Trophoblast cell (in vitro differentiated cells and primary cell): ENCODE measurements at regions not wholly inside any gene's neighbourhood (a gene's known extent, or its start where the extent isn't known, plus 50 kb on each side); places are given as distances from the start of the nearest gene placed in this dataset.
"Not testable (repeated sequence)": the region's sequence is repeated elsewhere in the genome, so short reads cannot be mapped to it uniquely, and the experiment has no call there.

Experiments
- DNase-seq, 2 donors: peaks; one replicate each; pipeline ENCODE4 v3.0.0-alpha.2; 2016
- H2AFZ ChIP-seq: 2 replicates; pipeline ENCODE4 v1.6.1; 2013; ENCODE audit warnings: low read length, moderate library complexity, mild to moderate bottlenecking; ENCODE audit not compliant: insufficient read depth, poor library complexity
- H2AK5ac ChIP-seq: 2 replicates; pipeline ENCODE4 v1.6.1; 2013; ENCODE audit warnings: mild to moderate bottlenecking, low read length
- H2BK120ac ChIP-seq: 2 replicates; pipeline ENCODE4 v1.6.1; 2013; ENCODE audit warnings: low read length, mild to moderate bottlenecking, moderate library complexity; ENCODE audit not compliant: insufficient read depth, poor library complexity
- H2BK12ac ChIP-seq: 2 replicates; pipeline ENCODE4 v1.6.1; 2013; ENCODE audit warnings: mild to moderate bottlenecking, low read length, moderate library complexity
- H2BK5ac ChIP-seq: 2 replicates; pipeline ENCODE4 v1.6.1; 2013; ENCODE audit warnings: low read length, low read depth, moderate library complexity, mild to moderate bottlenecking; ENCODE audit not compliant: poor library complexity
- H3K14ac ChIP-seq: 2 replicates; pipeline ENCODE4 v1.6.1; 2013; ENCODE audit warnings: mild to moderate bottlenecking, low read length
- H3K18ac ChIP-seq: 2 replicates; pipeline ENCODE4 v1.6.1; 2013; ENCODE audit warnings: mild to moderate bottlenecking, low read length
- H3K23ac ChIP-seq: 2 replicates; pipeline ENCODE4 v1.6.1; 2013; ENCODE audit warnings: low read length
- H3K27ac ChIP-seq: 2 replicates; pipeline ENCODE4 v1.5.1; 2013; ENCODE audit warnings: low read depth, mild to moderate bottlenecking, inconsistent platforms, low read length, moderate library complexity
- H3K27me3 ChIP-seq: 2 replicates; pipeline ENCODE4 v1.6.1; 2013; ENCODE audit warnings: inconsistent platforms, mild to moderate bottlenecking, low read length, moderate library complexity; ENCODE audit not compliant: insufficient read depth
- H3K36me3 ChIP-seq, 2 experiments: 1 replicate in 1 of 2; 2 replicates in 1 of 2; pipeline ENCODE4 v1.6.1; 2013; ENCODE audit warnings: low read length in 2 of 2, mild to moderate bottlenecking in 2 of 2, moderate library complexity in 1 of 2; ENCODE audit not compliant: insufficient read depth in 2 of 2, control insufficient read depth in 1 of 2
- H3K4ac ChIP-seq: 2 replicates; pipeline ENCODE4 v1.6.1; 2013; ENCODE audit warnings: low read depth, mild to moderate bottlenecking, low read length, moderate library complexity
- H3K4me1 ChIP-seq, 2 experiments: 1 replicate in 1 of 2; 2 replicates in 1 of 2; pipeline ENCODE4 v1.6.1; 2013; ENCODE audit warnings: low read length in 2 of 2, mild to moderate bottlenecking in 2 of 2, moderate library complexity in 1 of 2; ENCODE audit not compliant: insufficient read depth in 2 of 2, control insufficient read depth in 1 of 2
- H3K4me2 ChIP-seq: 2 replicates; pipeline ENCODE4 v1.6.1; 2013; ENCODE audit warnings: inconsistent platforms, mild to moderate bottlenecking, low read length, moderate library complexity
- H3K4me3 ChIP-seq: 2 replicates; pipeline ENCODE4 v1.5.1; 2013; ENCODE audit warnings: mild to moderate bottlenecking, low read depth, low read length, inconsistent platforms
- H3K79me1 ChIP-seq: one replicate; pipeline ENCODE4 v1.6.1; 2013; ENCODE audit warnings: low read length
- H3K79me2 ChIP-seq: 2 replicates; pipeline ENCODE4 v1.6.1; 2013; ENCODE audit warnings: low read length, mild to moderate bottlenecking; ENCODE audit not compliant: control insufficient read depth, insufficient read depth, poor library complexity
- H3K9ac ChIP-seq: 2 replicates; pipeline ENCODE4 v1.6.1; 2013; ENCODE audit warnings: mild to moderate bottlenecking, low read length
- H3K9me3 ChIP-seq: 2 replicates; pipeline ENCODE4 v1.6.1; 2013; ENCODE audit warnings: low read depth, mild to moderate bottlenecking, control low read depth, inconsistent platforms, low read length; ENCODE audit not compliant: insufficient read depth
- H4K12ac ChIP-seq: 2 replicates; pipeline ENCODE4 v1.6.1; 2013; ENCODE audit warnings: low read depth, mild to moderate bottlenecking, low read length, moderate library complexity
- H4K8ac ChIP-seq: 2 replicates; pipeline ENCODE4 v1.6.1; 2013; ENCODE audit warnings: low read depth, mild to moderate bottlenecking, low read length, moderate library complexity
- H4K91ac ChIP-seq: one replicate; pipeline ENCODE4 v1.6.1; 2013; ENCODE audit warnings: low read depth, mild to moderate bottlenecking, low read length, moderate library complexity
- WGBS: extraction: QIAGEN DNeasy Blood & Tissue Kit; methylation state at CpG from one replicate; pipeline ENCODE4 v1.1.7; 2013; ENCODE audit warnings: missing lambda C conversion rate; ENCODE audit not compliant: insufficient read length, insufficient coverage; ENCODE audit errors: extremely low coverage; 5-methylcytosine and 5-hydroxymethylcytosine counted together

DNA sequence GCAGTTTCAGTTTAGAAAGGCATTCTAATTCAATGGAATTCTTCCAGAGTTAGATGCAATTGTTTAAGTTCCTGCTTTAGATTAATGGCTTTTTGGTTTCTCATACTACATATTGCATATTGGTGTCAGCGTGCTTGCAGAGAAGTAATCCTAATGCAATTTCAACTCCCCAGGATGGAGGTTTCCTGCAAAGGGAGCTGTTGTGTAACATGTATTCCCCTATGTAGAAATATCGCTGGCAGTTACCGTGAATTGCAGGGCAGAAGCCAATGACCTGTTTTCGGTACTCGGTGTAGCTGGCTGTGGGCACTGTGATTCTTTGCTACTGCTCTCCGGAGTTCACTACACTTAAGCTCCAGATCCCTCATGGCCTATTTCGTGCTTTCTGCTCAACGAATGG, 256.1 kb upstream of the PTBP2 start:
- no peak overlapping the region for H4K8ac ChIP-seq
- no peak overlapping the region for H3K9ac ChIP-seq
- H2BK120ac ChIP-seq = no peak overlapping the region
- H4K12ac ChIP-seq = no peak overlapping the region
- H3K79me2 ChIP-seq = no peaks in the 10 kb centered on the region
- H3K4me1 ChIP-seq = no peaks in the 10 kb centered on the region
- WGBS = no CpG with 5 or more reads among the region's 8 CpGs
- no peak overlapping the region for H3K23ac ChIP-seq
- no peak overlapping the region for H2AK5ac ChIP-seq
- no peak overlapping the region for H4K91ac ChIP-seq
- no peak overlapping the region for H2BK5ac ChIP-seq
- H3K4me2 ChIP-seq = no peak overlapping the region
- H3K4me3 ChIP-seq = no peak overlapping the region
- no peak overlapping the region for H3K18ac ChIP-seq
- DNase-seq = no peak
- no peak overlapping the region for H3K14ac ChIP-seq
- no peaks in the 10 kb centered on the region for H3K9me3 ChIP-seq
- H3K36me3 ChIP-seq = no peaks in the 10 kb centered on the region
- H3K27me3 ChIP-seq = no peaks in the 10 kb centered on the region
- H3K4ac ChIP-seq = no peak overlapping the region
- no peak overlapping the region for H3K27ac ChIP-seq
- H2AFZ ChIP-seq = no peak overlapping the region
- H3K79me1 ChIP-seq = no peaks in the 10 kb centered on the region
- H2BK12ac ChIP-seq = no peak overlapping the region

DNA sequence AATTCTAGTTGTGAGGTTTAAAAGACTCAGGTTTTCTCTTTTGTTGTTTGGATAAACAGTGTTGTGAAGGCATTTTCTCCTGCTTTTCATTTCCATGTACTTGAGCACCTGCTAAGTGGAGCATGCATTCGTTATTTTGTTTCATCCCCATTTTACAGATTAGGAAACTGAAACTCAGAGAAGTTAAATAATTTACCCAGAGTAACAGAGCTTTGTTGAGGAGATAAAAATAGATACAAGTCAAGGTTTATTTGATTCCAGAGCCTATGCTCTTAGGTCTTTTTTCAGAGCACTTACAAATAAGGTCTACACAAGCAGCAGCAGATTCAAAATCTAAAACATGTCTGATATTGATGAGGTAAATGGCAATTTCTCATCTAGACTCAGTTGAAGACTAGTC, 254.7 kb upstream of the PTBP2 start:
- H3K27me3 ChIP-seq = no peaks in the 10 kb centered on the region
- H3K9me3 ChIP-seq = no peaks in the 10 kb centered on the region
- H3K4me1 ChIP-seq = no peaks in the 10 kb centered on the region
- no peak overlapping the region for H2BK120ac ChIP-seq
- H3K18ac ChIP-seq = no peak overlapping the region
- DNase-seq = no peak
- H2AK5ac ChIP-seq = no peak overlapping the region
- H3K79me1 ChIP-seq = no peaks in the 10 kb centered on the region
- no peak overlapping the region for H2AFZ ChIP-seq
- no peak overlapping the region for H4K8ac ChIP-seq
- H3K4me3 ChIP-seq = no peak overlapping the region
- H3K79me2 ChIP-seq = no peaks in the 10 kb centered on the region
- H3K4ac ChIP-seq = no peak overlapping the region
- H3K14ac ChIP-seq = no peak overlapping the region
- H3K27ac ChIP-seq = no peak overlapping the region
- H4K12ac ChIP-seq = no peak overlapping the region
- H2BK5ac ChIP-seq = no peak overlapping the region
- H3K4me2 ChIP-seq = no peak overlapping the region
- WGBS = no CpG with 5 or more reads among the region's 1 CpG
- no peak overlapping the region for H3K23ac ChIP-seq
- H3K9ac ChIP-seq = no peak overlapping the region
- H2BK12ac ChIP-seq = no peak overlapping the region
- H4K91ac ChIP-seq = no peak overlapping the region
- no peaks in the 10 kb centered on the region for H3K36me3 ChIP-seq

DNA sequence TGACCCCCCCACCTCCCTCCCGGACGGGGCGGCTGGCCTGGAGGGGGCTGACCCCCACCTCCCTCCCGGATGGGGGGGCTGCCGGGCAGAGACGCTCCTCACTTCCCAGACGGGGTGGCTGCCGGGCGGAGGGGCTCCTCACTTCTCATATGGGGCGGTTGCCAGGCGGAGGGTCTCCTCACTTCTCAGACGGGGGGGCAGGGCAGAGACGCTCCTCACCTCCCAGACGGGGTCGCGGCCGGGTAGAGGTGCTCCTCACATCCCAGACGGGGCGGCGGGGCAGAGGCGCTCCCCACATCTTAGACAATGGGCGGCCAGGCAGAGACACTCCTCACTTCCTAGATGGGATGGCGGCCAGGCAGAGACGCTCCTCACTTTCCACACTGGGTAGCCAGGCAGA, 251.9 kb upstream of the PTBP2 start:
- H3K9ac ChIP-seq, H3K79me2 ChIP-seq, H3K27ac ChIP-seq, H4K8ac ChIP-seq, H3K18ac ChIP-seq, H3K4me3 ChIP-seq, H4K12ac ChIP-seq, H2BK5ac ChIP-seq, H2BK120ac ChIP-seq, H3K27me3 ChIP-seq, H3K4me2 ChIP-seq, DNase-seq, H3K9me3 ChIP-seq, H3K4me1 ChIP-seq, H2BK12ac ChIP-seq, H3K14ac ChIP-seq, H3K4ac ChIP-seq, H2AK5ac ChIP-seq, H3K36me3 ChIP-seq, H3K79me1 ChIP-seq, H4K91ac ChIP-seq, H2AFZ ChIP-seq, H3K23ac ChIP-seq: not testable (repeated sequence)
- WGBS = no CpG with 5 or more reads among the region's 24 CpGs

DNA sequence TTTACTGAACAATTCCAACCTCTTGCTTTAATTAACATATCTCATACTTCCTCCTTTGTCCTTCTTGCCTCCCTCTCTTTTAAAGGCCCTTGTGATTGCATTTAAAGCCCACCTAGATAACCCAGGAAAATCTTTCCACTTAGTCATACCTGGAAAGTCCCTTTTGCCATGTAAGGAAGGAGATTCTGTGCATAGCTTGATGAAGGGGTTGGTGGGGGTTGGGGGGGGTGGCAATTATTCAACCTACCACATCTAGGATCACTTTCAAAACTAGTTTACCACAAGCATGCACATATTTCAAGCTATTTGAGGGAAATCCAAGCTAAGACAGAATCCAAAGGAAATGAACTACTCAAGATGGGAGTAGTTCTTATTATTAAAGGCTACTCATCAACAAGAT, 249.1 kb upstream of the PTBP2 start:
- Histone ChIP-seq H3K18ac (no peak overlapping the region), H2BK12ac (no peak overlapping the region), H3K9me3 (no peaks in the 10 kb centered on the region), H3K79me2 (no peaks in the 10 kb centered on the region), H3K23ac (no peak overlapping the region), H2AK5ac (no peak overlapping the region), H4K91ac (no peak overlapping the region), H2BK5ac (no peak overlapping the region), H3K14ac (no peak overlapping the region), H4K8ac (no peak overlapping the region), H3K4me1 (peaks cover 8 to 11% of the 10 kb centered on the region in 2 experiments), H4K12ac (no peak overlapping the region), H2BK120ac (no peak overlapping the region), H3K4ac (no peak overlapping the region), H3K79me1 (peaks cover 3% of the 10 kb centered on the region), H3K27ac (no peak overlapping the region), H3K4me2 (no peak overlapping the region), H3K9ac (no peak overlapping the region), H3K27me3 (no peaks in the 10 kb centered on the region), H3K4me3 (no peak overlapping the region), H3K36me3 (no peaks in the 10 kb centered on the region), H2AFZ (no peak overlapping the region)
- no peak for DNase-seq
